GM12878 (cell line): ENCODE measurements at regions not wholly inside any gene's neighbourhood (a gene's known extent, or its start where the extent isn't known, plus 50 kb on each side); places are given as distances from the start of the nearest gene placed in this dataset.

Source experiments
- ATAC-seq: fragments of 200-7000 bp; cut with Tn5 transposase; 3 replicates; pipeline ENCODE4 v1.9.1; 2020; ENCODE audit warnings: mild to moderate bottlenecking, moderate library complexity
- BruUV-seq: library from RNA; stranded (reverse); fragments of 400-500 nt; replicated peaks from 2 replicates; lab custom pipeline; 2021; lab: Mats Ljungman, UMichigan
- CTCF ChIA-PET: fragments of 300-600 bp; sonication (Branson Sonifier 250); formaldehyde crosslinking; extraction: SDS; loops from one replicate; lab custom pipeline; 2021; ENCODE audit warnings: inconsistent platforms; lab: Yijun Ruan, JAX
- POLR2A ChIA-PET: fragments of 350-600 bp; formaldehyde crosslinking; extraction: SDS; loops from one replicate; lab custom pipeline; 2021; ENCODE audit warnings: inconsistent platforms; lab: Charles Lee
- RAD21 ChIA-PET: fragments of 300-600 bp; sonication (Branson Sonifier 250); formaldehyde crosslinking; loops from one replicate; lab custom pipeline; 2023; ENCODE audit warnings: antibody characterized with exemption; ENCODE audit not compliant: unreplicated experiment; lab: Charles Lee
- SMC1A ChIA-PET: fragments of 300-600 bp; sonication (Branson Sonifier 250); formaldehyde crosslinking; loops from one replicate; lab custom pipeline; 2023; ENCODE audit not compliant: unreplicated experiment, uncharacterized antibody; lab: Charles Lee
- DNase-seq: peaks from one replicate; pipeline ENCODE4 v3.0.0-alpha.2; 2011; ENCODE audit warnings: low read depth, low spot score
- FAIRE-seq: peaks from 3 replicates; lab custom pipeline; 2011; peaks lifted over from hg19 to GRCh38; lab: Jason Lieb, UNC
- H2AFZ ChIP-seq: 2 replicates; pipeline ENCODE4 v1.6.0; 2011; ENCODE audit warnings: low read depth, low read length, control low read depth; ENCODE audit not compliant: control insufficient read depth
- H3K27ac ChIP-seq: 2 replicates; pipeline ENCODE4 v1.5.1; 2011; ENCODE audit warnings: control low read depth; ENCODE audit not compliant: control insufficient read depth, insufficient read depth
- H3K27me3 ChIP-seq, 2 experiments: replicated peaks in 1 of 2; 2 replicates each; pipeline versions ENCODE4 v1.6.0 to v1.6.1; 2011; ENCODE audit warnings: low read length in 1 of 2; ENCODE audit not compliant: control insufficient read depth in 2 of 2, insufficient read depth in 2 of 2
- H3K36me3 ChIP-seq, 2 experiments: 2 replicates each; pipeline ENCODE4 v1.5.1; 2011; ENCODE audit warnings: low read length in 1 of 2; ENCODE audit not compliant: control insufficient read depth in 2 of 2, insufficient read depth in 2 of 2
- H3K4me1 ChIP-seq: 2 replicates; pipeline ENCODE4 v1.6.1; 2011; ENCODE audit warnings: mild to moderate bottlenecking, low read length, moderate library complexity, mixed read lengths; ENCODE audit not compliant: control insufficient read depth, insufficient read depth
- H3K4me2 ChIP-seq: 2 replicates; pipeline ENCODE4 v1.6.0; 2011; ENCODE audit warnings: control low read depth; ENCODE audit not compliant: control insufficient read depth, insufficient read depth
- H3K4me3 ChIP-seq: fragments of 200-600 bp; sonication (generic); 2 replicates; pipeline ENCODE4 v1.5.1; 2016
- H3K79me2 ChIP-seq: 2 replicates; pipeline ENCODE4 v1.6.0; 2011; ENCODE audit warnings: low read length; ENCODE audit not compliant: control insufficient read depth, insufficient read depth
- H3K9ac ChIP-seq: 2 replicates; pipeline ENCODE4 v1.8.0; 2011; ENCODE audit warnings: low read length, control low read depth, mixed read lengths; ENCODE audit not compliant: control insufficient read depth, insufficient read depth
- H3K9me3 ChIP-seq: replicated peaks from 3 replicates; pipeline ENCODE4 v1.5.1; 2011; ENCODE audit warnings: mild to moderate bottlenecking, low read length; ENCODE audit not compliant: control insufficient read depth, insufficient read depth
- H4K20me1 ChIP-seq: 2 replicates; pipeline ENCODE4 v1.6.0; 2011; ENCODE audit not compliant: control insufficient read depth, insufficient read depth
- SUZ12 ChIP-seq: fragments of 200-600 bp; sonication (generic); IDR thresholded peaks from one replicate; pipeline ENCODE4 v1.6.1; 2018; ENCODE audit warnings: antibody characterized with exemption, mild to moderate bottlenecking; ENCODE audit not compliant: unreplicated experiment
- WGBS: methylation state at CpG from one replicate; pipeline ENCODE4 v1.1.6; 2016; ENCODE audit warnings: low lambda C conversion rate; ENCODE audit not compliant: insufficient replicate concordance, insufficient coverage; ENCODE audit errors: missing lambda C conversion rate; 5-methylcytosine and 5-hydroxymethylcytosine counted together
- in situ Hi-C: fragments of 300-500 bp; cut with MboI; formaldehyde crosslinking; loops from 9 replicates; pipeline ENCODE4 v1.14.3; 2018; ENCODE audit warnings: mixed read lengths
- intact Hi-C: fragments of 100-400 bp; cut with micrococcal nuclease; formaldehyde crosslinking; loops from one replicate; pipeline ENCODE4 v1.14.2; 2022; ENCODE audit not compliant: unreplicated experiment
- TF ChIP-seq, protein P1 (sequence below): IDR thresholded peaks from 2 replicates; pipeline ENCODE4 v1.6.1; 2012; ENCODE audit warnings: improper control_type of control experiment, low read depth, low read length; ENCODE audit not compliant: insufficient replicate concordance

DNA sequence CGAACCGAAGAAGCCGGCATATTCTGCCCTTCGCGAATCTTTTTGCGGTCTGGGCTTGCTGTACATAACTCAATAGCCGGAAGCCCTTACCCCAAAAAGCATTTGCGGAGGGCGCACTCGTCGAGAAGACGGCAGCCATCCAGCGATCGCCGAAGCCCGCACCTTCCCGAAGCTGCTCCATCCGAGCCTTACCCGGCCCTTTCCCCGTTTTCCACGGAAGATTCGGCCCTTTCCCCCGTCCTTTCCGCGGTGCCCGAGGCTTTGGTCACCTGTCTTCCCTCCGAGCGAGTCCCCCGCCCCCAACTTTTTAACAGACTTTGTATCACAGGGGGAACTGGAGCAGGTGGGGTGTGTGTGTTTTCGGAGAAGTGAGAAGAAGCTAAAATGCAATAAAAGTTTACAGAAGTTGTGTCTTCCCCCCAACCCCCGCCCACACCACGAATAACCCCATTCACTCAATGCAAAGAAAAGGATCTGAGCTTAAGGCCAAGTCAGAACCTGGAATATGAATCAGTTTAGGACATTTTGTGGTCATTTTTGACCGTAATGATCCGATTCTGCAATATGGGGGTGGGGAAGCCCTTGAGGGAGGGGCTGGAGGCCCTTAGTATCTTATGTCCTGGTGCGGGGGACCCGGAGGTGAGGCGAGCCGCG lies 99.0 kb upstream of the HSD17B12 start:
- Histone ChIP-seq H3K27me3 (peaks cover 19 to 38% of the 10 kb centered on the region in 2 experiments), H3K27ac (no peak overlapping the region), H3K4me2 (peak overlapping the region; percentile 1; the same call in 1 of the 2 replicates), H3K79me2 (no peaks in the 10 kb centered on the region), H2AFZ (no peak overlapping the region), H4K20me1 (no peaks in the 10 kb centered on the region), H3K9me3 (no peaks in the 10 kb centered on the region; the same call in 2 of the 3 replicates), H3K36me3 (no peaks in the 10 kb centered on the region), H3K4me3 (no peak overlapping the region), H3K4me1 (no peaks in the 10 kb centered on the region), H3K9ac (no peak overlapping the region)
- POLR2A ChIA-PET = no interaction called here
- in situ Hi-C loops (no loop called here), intact Hi-C loops (no loop called here)
- FAIRE-seq (no peak), ATAC-seq (no peak), DNase-seq (no peak)
- SMC1A ChIA-PET = no interaction called here
- 2% methylated on average over 39 of the region's 39 CpGs for WGBS
- CTCF ChIA-PET = interaction anchor here (1.0 kb wide), 1 partner anchor 14 kb away, joined by 4 read pairs; no protein-coding TSS in a partner anchor
- RAD21 ChIA-PET = no interaction called here
- BruUV-seq = no TSS peak
- peak; percentile 33 for TF ChIP-seq SUZ12
- TF ChIP-seq, protein P1, sequence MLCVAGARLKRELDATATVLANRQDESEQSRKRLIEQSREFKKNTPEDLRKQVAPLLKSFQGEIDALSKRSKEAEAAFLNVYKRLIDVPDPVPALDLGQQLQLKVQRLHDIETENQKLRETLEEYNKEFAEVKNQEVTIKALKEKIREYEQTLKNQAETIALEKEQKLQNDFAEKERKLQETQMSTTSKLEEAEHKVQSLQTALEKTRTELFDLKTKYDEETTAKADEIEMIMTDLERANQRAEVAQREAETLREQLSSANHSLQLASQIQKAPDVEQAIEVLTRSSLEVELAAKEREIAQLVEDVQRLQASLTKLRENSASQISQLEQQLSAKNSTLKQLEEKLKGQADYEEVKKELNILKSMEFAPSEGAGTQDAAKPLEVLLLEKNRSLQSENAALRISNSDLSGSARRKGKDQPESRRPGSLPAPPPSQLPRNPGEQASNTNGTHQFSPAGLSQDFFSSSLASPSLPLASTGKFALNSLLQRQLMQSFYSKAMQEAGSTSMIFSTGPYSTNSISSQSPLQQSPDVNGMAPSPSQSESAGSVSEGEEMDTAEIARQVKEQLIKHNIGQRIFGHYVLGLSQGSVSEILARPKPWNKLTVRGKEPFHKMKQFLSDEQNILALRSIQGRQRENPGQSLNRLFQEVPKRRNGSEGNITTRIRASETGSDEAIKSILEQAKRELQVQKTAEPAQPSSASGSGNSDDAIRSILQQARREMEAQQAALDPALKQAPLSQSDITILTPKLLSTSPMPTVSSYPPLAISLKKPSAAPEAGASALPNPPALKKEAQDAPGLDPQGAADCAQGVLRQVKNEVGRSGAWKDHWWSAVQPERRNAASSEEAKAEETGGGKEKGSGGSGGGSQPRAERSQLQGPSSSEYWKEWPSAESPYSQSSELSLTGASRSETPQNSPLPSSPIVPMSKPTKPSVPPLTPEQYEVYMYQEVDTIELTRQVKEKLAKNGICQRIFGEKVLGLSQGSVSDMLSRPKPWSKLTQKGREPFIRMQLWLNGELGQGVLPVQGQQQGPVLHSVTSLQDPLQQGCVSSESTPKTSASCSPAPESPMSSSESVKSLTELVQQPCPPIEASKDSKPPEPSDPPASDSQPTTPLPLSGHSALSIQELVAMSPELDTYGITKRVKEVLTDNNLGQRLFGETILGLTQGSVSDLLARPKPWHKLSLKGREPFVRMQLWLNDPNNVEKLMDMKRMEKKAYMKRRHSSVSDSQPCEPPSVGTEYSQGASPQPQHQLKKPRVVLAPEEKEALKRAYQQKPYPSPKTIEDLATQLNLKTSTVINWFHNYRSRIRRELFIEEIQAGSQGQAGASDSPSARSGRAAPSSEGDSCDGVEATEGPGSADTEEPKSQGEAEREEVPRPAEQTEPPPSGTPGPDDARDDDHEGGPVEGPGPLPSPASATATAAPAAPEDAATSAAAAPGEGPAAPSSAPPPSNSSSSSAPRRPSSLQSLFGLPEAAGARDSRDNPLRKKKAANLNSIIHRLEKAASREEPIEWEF = no peak
